Thymus (tissue), 11 donors: ENCODE measurements at regions not wholly inside any gene's neighbourhood (a gene's known extent, or its start where the extent isn't known, plus 50 kb on each side); places are given as distances from the start of the nearest gene placed in this dataset.
"Not testable (repeated sequence)": the region's sequence is repeated elsewhere in the genome, so short reads cannot be mapped to it uniquely, and the experiment has no call there.

Experiments used
- DNase-seq, 9 donors: peaks; one replicate each; pipeline ENCODE4 v3.0.0-alpha.2; 2013; ENCODE audit warnings: low spot score in 9 of 9, low read depth in 6 of 9, missing footprints in 1 of 9
- H3K27ac ChIP-seq, 2 donors: one replicate each; pipeline ENCODE4 v1.5.1; 2013; ENCODE audit warnings: control low read depth in 1 of 2, low read depth in 1 of 2, low read length in 1 of 2, mild to moderate bottlenecking in 1 of 2, moderate library complexity in 1 of 2
- H3K27me3 ChIP-seq, 2 donors: one replicate each; pipeline ENCODE4 v1.5.1; 2013; ENCODE audit warnings: low read length in 1 of 2; ENCODE audit not compliant: control insufficient read depth in 2 of 2, insufficient read depth in 1 of 2
- H3K36me3 ChIP-seq, 2 donors: one replicate each; pipeline ENCODE4 v1.5.1; 2013; ENCODE audit warnings: low read length in 1 of 2, mild to moderate bottlenecking in 1 of 2, moderate library complexity in 1 of 2; ENCODE audit not compliant: control insufficient read depth in 2 of 2, insufficient read depth in 2 of 2
- H3K4me1 ChIP-seq, 2 donors: one replicate each; pipeline ENCODE4 v1.5.1; 2013; ENCODE audit warnings: low read length in 2 of 2; ENCODE audit not compliant: control insufficient read depth in 2 of 2, insufficient read depth in 2 of 2
- H3K4me3 ChIP-seq, 2 donors: one replicate each; pipeline ENCODE4 v1.5.1; 2013; ENCODE audit warnings: low read length in 2 of 2, control low read depth in 1 of 2, mild to moderate bottlenecking in 1 of 2
- H3K9me3 ChIP-seq, 2 donors: one replicate each; pipeline ENCODE4 v1.5.1; 2013; ENCODE audit warnings: low read length in 1 of 2, mild to moderate bottlenecking in 1 of 2; ENCODE audit not compliant: control insufficient read depth in 2 of 2, insufficient read depth in 1 of 2
- WGBS: extraction: QIAGEN DNeasy Blood & Tissue Kit; methylation state at CpG from one replicate; pipeline ENCODE4 v1.1.7; 2013; 5-methylcytosine and 5-hydroxymethylcytosine counted together
- donor health status: healthy.

GRCh38 chr2:207427986-207428385 is 101.8 kb upstream of the CREB1 start:
- WGBS = 95% methylated on average over 2 of the region's 2 CpGs
- Histone ChIP-seq H3K27me3 (no peaks in the 10 kb centered on the region), H3K4me3 (no peak overlapping the region)

GRCh38 chr2:207428573-207428972 is 101.2 kb upstream of the CREB1 start:
- Histone ChIP-seq H3K36me3 (no peaks in the 10 kb centered on the region), H3K4me1 (no peaks in the 10 kb centered on the region), H3K27ac (no peak overlapping the region), H3K4me3 (no peak overlapping the region), H3K9me3 (no peaks in the 10 kb centered on the region), H3K27me3 (no peaks in the 10 kb centered on the region)
- no peak for DNase-seq
- 100% methylated on average over 1 of the region's 1 CpG for WGBS

More at GRCh38 chr2:207427986-207428385, 101.8 kb upstream of the CREB1 start:
- Histone ChIP-seq H3K27ac (no peak overlapping the region), H3K9me3 (no peaks in the 10 kb centered on the region), H3K4me1 (no peaks in the 10 kb centered on the region), H3K36me3 (no peaks in the 10 kb centered on the region)
- DNase-seq = no peak

GRCh38 chr2:207432453-207432852 is 97.3 kb upstream of the CREB1 start:
- DNase-seq = no peak
- H3K36me3 ChIP-seq = no peaks in the 10 kb centered on the region
- H3K9me3 ChIP-seq = no peaks in the 10 kb centered on the region
- H3K4me1 ChIP-seq = no peaks in the 10 kb centered on the region
- WGBS = 90% methylated on average over 3 of the region's 3 CpGs
- no peaks in the 10 kb centered on the region for H3K27me3 ChIP-seq
- no peak overlapping the region for H3K4me3 ChIP-seq
- H3K27ac ChIP-seq = no peak overlapping the region

GRCh38 chr2:207434306-207434705 is 95.5 kb upstream of the CREB1 start:
- no peak overlapping the region for H3K27ac ChIP-seq
- no peak for DNase-seq
- WGBS = 98% methylated on average over 1 of the region's 1 CpG
- H3K4me1 ChIP-seq = no peaks in the 10 kb centered on the region
- H3K27me3 ChIP-seq = no peaks in the 10 kb centered on the region
- no peak overlapping the region for H3K4me3 ChIP-seq
- H3K36me3 ChIP-seq = no peaks in the 10 kb centered on the region
- no peaks in the 10 kb centered on the region for H3K9me3 ChIP-seq

GRCh38 chr2:207434899-207435465 is 94.8 kb upstream of the CREB1 start:
- no peak overlapping the region for H3K27ac ChIP-seq
- WGBS = 95% methylated on average over 4 of the region's 4 CpGs
- no peaks in the 10 kb centered on the region for H3K4me1 ChIP-seq
- no peaks in the 10 kb centered on the region for H3K9me3 ChIP-seq
- DNase-seq = no peak
- H3K4me3 ChIP-seq = no peak overlapping the region
- no peaks in the 10 kb centered on the region for H3K36me3 ChIP-seq
- H3K27me3 ChIP-seq = no peaks in the 10 kb centered on the region

GRCh38 chr2:207437136-207437523 is 92.6 kb upstream of the CREB1 start:
- no peaks in the 10 kb centered on the region for H3K4me1 ChIP-seq
- H3K27ac ChIP-seq = no peak overlapping the region
- no peaks in the 10 kb centered on the region for H3K9me3 ChIP-seq
- H3K4me3 ChIP-seq = no peak overlapping the region
- WGBS = 94% methylated on average over 1 of the region's 1 CpG
- no peaks in the 10 kb centered on the region for H3K36me3 ChIP-seq
- DNase-seq = no peak
- no peaks in the 10 kb centered on the region for H3K27me3 ChIP-seq

- Histone ChIP-seq H3K27ac (no peak overlapping the region), H3K36me3 (no peaks in the 10 kb centered on the region), H3K9me3 (no peaks in the 10 kb centered on the region), H3K4me3 (no peak overlapping the region), H3K4me1 (no peaks in the 10 kb centered on the region), H3K27me3 (no peaks in the 10 kb centered on the region)
- WGBS = 97% methylated on average over 13 of the region's 13 CpGs
- DNase-seq = no peak
Measured at GRCh38 chr2:207437524-207438143, 92.1 kb upstream of the CREB1 start.

- WGBS = 96% methylated on average over 3 of the region's 3 CpGs
- Histone ChIP-seq H3K4me1 (no peaks in the 10 kb centered on the region), H3K27ac (no peak overlapping the region), H3K9me3 (no peaks in the 10 kb centered on the region), H3K4me3 (no peak overlapping the region), H3K27me3 (no peaks in the 10 kb centered on the region), H3K36me3 (no peaks in the 10 kb centered on the region)
- no peak for DNase-seq
Measured at GRCh38 chr2:207438414-207439126, 91.2 kb upstream of the CREB1 start.

GRCh38 chr2:207439881-207440280 is 89.9 kb upstream of the CREB1 start:
- H3K27me3 ChIP-seq, H3K4me1 ChIP-seq, DNase-seq, H3K4me3 ChIP-seq, H3K9me3 ChIP-seq, H3K36me3 ChIP-seq, H3K27ac ChIP-seq: not testable (repeated sequence)
